ENCODE measurements at regions not wholly inside any gene's neighbourhood (a gene's known extent, or its start where the extent isn't known, plus 50 kb on each side); places are given as distances from the start of the nearest gene placed in this dataset.

DNA sequence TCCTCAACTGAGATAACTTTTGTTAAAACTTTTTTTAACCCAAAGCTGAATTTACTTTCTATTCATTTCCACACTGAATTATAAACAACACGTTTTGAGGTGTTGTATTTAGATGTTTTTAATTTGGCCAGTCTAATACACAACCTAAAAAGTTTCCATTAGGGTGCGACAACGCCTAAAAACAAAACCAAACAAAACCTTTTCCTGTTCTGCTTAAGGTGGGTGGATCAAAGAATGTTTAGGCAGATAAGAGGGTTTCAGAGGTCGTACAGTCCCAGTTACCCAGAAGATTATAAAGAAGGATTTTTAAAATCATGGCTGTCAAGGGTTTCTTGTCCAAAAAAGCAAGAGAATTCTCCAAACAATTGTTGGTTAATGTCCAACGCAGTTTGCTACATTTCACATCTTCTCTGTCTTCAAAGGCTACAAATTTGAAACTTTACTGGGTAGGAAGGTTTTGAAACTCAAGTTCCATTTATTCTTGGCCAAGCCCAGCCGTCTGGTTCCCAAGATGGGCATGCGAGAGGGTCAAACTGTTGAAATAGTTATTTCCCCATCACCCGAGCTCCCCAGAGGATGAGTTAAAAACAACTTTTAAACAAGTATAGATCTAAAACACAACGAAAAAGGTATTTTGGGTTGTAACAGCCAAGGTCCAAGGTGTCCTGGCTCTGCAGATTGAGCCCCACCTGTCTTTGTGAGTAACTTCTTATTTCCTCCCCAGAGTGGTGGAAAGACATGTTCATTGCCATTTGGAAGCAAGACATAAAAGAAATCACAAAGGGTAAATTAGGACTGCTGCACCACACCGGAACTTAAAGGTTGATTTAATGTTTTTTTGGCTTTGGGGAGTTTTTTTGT lies 122.8 kb upstream of the MAP3K1 start:
- Histone ChIP-seq H3K9me3 (ENCODE audit: control insufficient read depth, insufficient read depth, low read depth, low read length) (no peaks in the 10 kb centered on the region), H3K4me3 (replicated peaks in 1 of 4; ENCODE audit: control extremely low read depth in 1 of 4, insufficient read depth in 1 of 4, low read depth in 3 of 4, low read length in 4 of 4) (no peak overlapping the region), H3K79me2 (ENCODE audit: control insufficient read depth, insufficient read depth, low read length) (no peaks in the 10 kb centered on the region), H3K27me3 (ENCODE audit: control insufficient read depth, insufficient read depth, low read length) (no peaks in the 10 kb centered on the region), H2AFZ (ENCODE audit: low read length) (no peak overlapping the region), H3K4me2 (ENCODE audit: extremely low read depth, insufficient read depth, low read length) (no peak overlapping the region), H4K20me1 (ENCODE audit: control insufficient read depth, extremely low read depth, insufficient read depth, low read length) (no peaks in the 10 kb centered on the region), H3K27ac (ENCODE audit: insufficient read depth, low read length) (no peak overlapping the region), H3K4me1 (ENCODE audit: control insufficient read depth, extremely low read depth, insufficient read depth, low read length) (no peaks in the 10 kb centered on the region), H3K36me3 (ENCODE audit: control insufficient read depth, insufficient read depth, low read length) (no peaks in the 10 kb centered on the region), H3K9ac (ENCODE audit: insufficient read depth, low read length) (no peak overlapping the region)
- TF ChIP-seq EZH2 (IDR thresholded peaks at IDR 0.05; ENCODE audit: low read length, missing control alignments): no peak
- DNase-seq (ENCODE audit: low read depth in 2 of 2): no peak

DNA sequence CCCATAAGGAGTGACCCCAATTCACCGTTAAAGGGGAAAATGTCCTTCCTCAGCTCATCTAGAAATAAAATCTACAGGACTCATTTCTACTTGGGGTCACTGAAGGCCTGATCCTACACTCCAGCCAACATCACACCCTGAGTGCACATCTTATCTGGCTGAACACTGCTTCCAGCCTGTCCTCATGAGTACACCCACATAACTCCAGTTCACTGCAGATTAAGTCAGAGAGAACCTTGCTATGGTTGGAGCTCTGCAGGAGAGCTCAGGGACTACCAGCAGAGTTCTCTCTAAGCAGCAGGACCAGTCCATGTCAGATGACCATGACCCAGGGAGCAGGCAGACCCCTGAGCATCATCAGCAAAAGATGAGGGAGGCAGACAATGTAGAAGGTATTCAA lies 126.9 kb upstream of the MAP3K1 start:
- Histone ChIP-seq H3K4me2 (ENCODE audit: extremely low read depth, insufficient read depth, low read length) (no peak overlapping the region), H3K27me3 (ENCODE audit: control insufficient read depth, insufficient read depth, low read length) (no peaks in the 10 kb centered on the region), H3K9ac (ENCODE audit: insufficient read depth, low read length) (no peak overlapping the region), H2AFZ (ENCODE audit: low read length) (no peak overlapping the region), H3K79me2 (ENCODE audit: control insufficient read depth, insufficient read depth, low read length) (no peaks in the 10 kb centered on the region), H4K20me1 (ENCODE audit: control insufficient read depth, extremely low read depth, insufficient read depth, low read length) (no peaks in the 10 kb centered on the region), H3K27ac (ENCODE audit: insufficient read depth, low read length) (no peak overlapping the region), H3K36me3 (ENCODE audit: control insufficient read depth, insufficient read depth, low read length) (no peaks in the 10 kb centered on the region), H3K9me3 (ENCODE audit: control insufficient read depth, insufficient read depth, low read depth, low read length) (no peaks in the 10 kb centered on the region), H3K4me1 (ENCODE audit: control insufficient read depth, extremely low read depth, insufficient read depth, low read length) (peaks cover 2% of the 10 kb centered on the region), H3K4me3 (replicated peaks in 1 of 4; ENCODE audit: control extremely low read depth in 1 of 4, insufficient read depth in 1 of 4, low read depth in 3 of 4, low read length in 4 of 4) (no peak overlapping the region)
- TF ChIP-seq EZH2 (IDR thresholded peaks at IDR 0.05; ENCODE audit: low read length, missing control alignments): no peak
- TF ChIP-seq CTCF (conservative IDR thresholded peaks at IDR 0.05 in 1 of 2, IDR thresholded peaks at IDR 0.05 in 1 of 2; ENCODE audit: low read depth in 1 of 2, low read length in 2 of 2): no peak
- DNase-seq (ENCODE audit: low read depth in 2 of 2): no peak

- Histone ChIP-seq H3K4me2 (ENCODE audit: extremely low read depth, insufficient read depth, low read length) (no peak overlapping the region), H3K4me1 (ENCODE audit: control insufficient read depth, extremely low read depth, insufficient read depth, low read length) (peaks cover 2% of the 10 kb centered on the region), H3K27ac (ENCODE audit: insufficient read depth, low read length) (no peak overlapping the region), H4K20me1 (ENCODE audit: control insufficient read depth, extremely low read depth, insufficient read depth, low read length) (no peaks in the 10 kb centered on the region), H3K9me3 (ENCODE audit: control insufficient read depth, insufficient read depth, low read depth, low read length) (no peaks in the 10 kb centered on the region), H2AFZ (ENCODE audit: low read length) (no peak overlapping the region), H3K4me3 (replicated peaks in 1 of 4; ENCODE audit: control extremely low read depth in 1 of 4, insufficient read depth in 1 of 4, low read depth in 3 of 4, low read length in 4 of 4) (no peak overlapping the region), H3K79me2 (ENCODE audit: control insufficient read depth, insufficient read depth, low read length) (no peaks in the 10 kb centered on the region), H3K36me3 (ENCODE audit: control insufficient read depth, insufficient read depth, low read length) (no peaks in the 10 kb centered on the region), H3K27me3 (ENCODE audit: control insufficient read depth, insufficient read depth, low read length) (no peaks in the 10 kb centered on the region), H3K9ac (ENCODE audit: insufficient read depth, low read length) (no peak overlapping the region)
- DNase-seq (ENCODE audit: low read depth in 2 of 2): no peak
- TF ChIP-seq EZH2 (IDR thresholded peaks at IDR 0.05; ENCODE audit: low read length, missing control alignments): no peak
- no peak for TF ChIP-seq CTCF (conservative IDR thresholded peaks at IDR 0.05 in 1 of 2, IDR thresholded peaks at IDR 0.05 in 1 of 2; ENCODE audit: low read depth in 1 of 2, low read length in 2 of 2)
Measured at GRCh38 chr5:56686337-56687195, 128.8 kb upstream of the MAP3K1 start.

Data from fibroblast of lung (primary cell).